DMS114 treated with DMSO at 0.1 percent for 48 hours (cell line): ENCODE measurements at regions not wholly inside any gene's neighbourhood (a gene's known extent, or its start where the extent isn't known, plus 50 kb on each side); places are given as distances from the start of the nearest gene placed in this dataset.

Experiments used
- DNase-seq: peaks from one replicate; lab custom pipeline; 2025; ENCODE audit not compliant: unreplicated experiment; lab: John Stamatoyannopoulos, UW

DNA sequence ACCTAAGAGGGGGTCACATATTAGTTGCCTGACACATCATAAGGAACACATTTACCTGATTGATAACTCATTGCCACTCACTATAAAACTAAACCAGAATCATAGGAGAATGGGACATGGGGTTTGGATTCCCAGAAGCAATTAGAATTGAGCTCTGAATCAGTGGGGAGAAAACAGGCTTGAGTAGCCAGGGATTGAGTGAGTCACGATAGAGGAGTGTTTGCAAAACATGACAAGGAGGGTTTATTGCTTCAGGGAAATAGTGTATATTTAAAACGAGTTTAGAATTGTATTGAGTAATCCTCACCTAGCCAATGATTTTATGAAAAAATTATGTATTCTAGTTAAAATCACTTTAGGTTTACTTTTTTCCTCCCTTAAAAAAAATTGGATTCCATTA is 101.1 kb upstream of the THRB start:
- no peak for DNase-seq

DNA sequence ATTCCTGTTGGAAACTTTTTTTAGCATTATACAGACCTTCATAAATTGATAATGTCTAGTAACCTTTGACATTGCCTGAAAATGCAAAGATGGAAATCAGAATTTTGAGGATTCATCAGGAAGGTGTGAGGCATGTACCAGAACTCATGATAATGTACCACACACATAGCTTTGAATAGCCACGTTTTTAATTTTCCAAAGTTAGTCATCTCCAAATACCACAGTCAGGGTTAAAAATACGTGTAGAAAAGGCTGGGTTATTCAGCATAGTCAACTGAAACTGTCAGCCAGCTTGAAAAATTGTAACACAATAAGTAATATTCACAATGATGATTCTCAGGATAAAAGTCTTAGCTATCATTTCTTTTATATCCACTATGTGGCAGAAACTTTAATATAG is 102.0 kb upstream of the THRB start:
- DNase-seq = no peak

DNA sequence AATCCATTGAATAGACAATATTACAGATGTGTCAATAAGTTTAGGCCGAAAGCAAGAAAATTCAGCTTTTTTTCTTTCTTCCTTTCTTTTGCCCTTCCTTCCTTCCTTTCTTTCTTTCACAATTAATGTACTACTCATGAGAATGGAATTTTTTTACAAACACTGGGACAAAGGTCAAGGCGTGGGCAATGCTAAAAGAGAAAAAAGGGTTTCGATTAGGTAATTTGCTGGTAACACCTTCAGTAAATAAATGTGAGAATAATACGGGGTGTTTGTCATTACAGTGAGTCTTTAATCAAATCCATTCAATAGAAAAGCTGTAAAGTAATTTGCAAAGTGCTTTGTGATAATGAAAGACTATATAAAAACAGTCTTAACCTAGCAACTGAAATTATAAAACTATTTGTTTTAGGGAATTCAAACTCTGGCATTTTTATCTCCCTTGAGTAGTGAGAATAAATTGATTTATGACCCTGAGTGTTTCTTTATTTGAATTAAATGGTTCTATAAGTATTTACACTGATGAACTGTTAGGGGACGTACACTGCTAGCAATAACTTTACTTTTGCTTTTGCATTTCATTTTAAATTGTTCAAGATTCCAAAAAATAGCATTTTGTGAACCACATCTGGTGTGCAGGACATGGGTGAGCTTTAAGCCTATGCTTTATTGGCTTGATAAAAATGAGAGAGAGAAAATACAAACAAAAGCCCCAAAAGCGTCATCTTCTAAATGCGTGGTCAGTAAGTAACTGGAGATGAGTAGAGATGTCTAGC is 104.2 kb upstream of the THRB start:
- no peak for DNase-seq

DNA sequence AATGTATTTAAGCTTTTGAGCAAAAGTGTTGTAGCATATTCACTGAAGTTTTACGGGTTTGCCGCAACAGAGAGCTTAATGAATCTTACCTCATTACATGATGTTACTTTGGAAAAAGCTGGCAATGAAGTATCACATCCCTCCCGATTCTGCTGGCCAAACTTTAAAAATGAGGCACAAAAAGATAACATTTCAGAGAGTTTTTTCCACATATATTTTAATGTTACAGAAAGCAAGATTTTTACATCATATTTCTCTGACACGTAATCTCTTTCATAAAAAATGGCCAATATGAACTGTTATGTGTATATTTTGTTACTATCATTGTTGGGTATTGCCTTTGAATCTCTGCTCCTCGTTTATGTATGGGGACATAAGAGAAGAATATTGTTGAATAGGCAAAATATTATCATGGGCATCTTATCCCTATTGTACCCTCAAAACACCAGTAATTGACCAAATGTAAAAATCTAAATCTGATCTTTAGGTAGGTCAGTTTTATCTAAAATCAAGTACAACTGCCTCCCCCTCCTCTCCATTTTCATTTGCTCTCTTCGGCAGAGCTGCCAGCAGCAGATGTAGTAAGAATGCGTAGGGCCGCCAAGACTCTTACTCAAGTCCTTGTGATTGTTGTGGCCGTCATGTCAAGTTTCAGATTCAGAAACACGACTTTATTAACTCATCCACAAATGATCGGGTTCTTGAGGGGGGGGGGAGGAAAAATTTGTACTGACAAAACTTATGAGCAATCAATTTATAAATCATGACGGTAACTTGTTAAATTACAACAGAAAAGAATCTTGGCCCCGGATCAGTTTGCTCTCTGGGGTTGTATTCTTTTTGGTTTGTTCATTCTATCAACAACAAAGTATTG is 106.7 kb upstream of the THRB start:
- no peak for DNase-seq

DNA sequence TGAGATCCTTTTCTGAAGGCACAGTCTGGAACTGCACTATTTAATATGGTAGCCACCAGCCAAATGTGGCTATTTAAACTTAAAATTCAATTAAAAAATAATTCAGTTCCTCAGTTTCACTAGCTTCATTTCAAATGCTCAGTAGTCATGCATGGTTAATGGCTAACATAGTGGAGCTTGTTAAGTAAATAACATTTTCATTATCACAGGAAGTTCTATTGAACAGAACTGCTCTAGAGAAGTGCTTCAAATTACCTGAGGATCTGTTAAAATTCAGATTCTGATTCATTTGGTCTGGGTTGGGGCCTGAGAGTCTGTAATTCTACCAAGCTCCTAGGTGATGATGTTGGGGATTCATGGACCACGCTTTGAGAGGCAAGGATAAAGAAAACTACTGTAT is 109.6 kb upstream of the THRB start:
- DNase-seq = no peak

DNA sequence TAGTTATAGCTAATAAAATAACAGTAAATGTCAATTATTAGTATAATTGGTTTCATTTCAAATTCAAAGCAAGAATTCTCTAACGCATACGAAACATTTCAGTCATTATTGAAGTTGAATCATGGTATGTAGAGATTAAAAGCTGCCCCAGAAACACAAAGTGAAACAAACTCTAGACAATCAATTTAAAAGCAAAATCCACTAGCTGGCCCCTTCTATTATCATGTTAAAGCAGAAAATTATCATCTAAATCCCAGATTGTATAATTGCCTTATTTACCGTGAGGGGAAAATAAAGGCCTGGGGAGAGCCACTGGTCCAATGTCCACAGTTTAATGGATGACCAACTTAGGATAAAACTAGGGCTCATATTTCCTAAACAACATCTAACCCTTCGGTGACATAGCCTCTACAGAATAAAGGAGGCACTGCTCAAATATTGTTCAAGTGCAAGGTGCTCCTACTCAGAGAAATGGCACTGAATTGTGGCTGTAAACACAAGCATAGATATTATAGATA is 110.9 kb upstream of the THRB start:
- no peak for DNase-seq

DNA sequence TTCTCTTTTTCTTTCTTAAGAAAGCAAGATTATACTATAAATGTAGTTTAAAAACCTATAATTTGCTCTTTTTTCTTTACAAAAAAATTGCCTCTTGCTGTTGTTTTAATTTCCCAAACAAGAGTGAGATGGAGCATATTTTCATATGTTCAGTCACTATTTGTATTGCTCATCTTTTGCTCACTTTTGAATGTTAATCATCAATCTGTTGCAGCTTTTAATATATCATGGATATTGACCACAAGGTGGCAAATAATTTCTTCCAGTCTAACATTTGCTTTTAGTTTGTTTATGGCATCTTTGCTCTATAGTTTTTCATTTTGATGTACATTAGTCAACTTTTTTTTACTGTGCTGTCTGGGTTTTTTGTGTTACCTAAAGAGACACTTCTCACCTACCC is 112.6 kb upstream of the THRB start:
- DNase-seq = no peak

DNA sequence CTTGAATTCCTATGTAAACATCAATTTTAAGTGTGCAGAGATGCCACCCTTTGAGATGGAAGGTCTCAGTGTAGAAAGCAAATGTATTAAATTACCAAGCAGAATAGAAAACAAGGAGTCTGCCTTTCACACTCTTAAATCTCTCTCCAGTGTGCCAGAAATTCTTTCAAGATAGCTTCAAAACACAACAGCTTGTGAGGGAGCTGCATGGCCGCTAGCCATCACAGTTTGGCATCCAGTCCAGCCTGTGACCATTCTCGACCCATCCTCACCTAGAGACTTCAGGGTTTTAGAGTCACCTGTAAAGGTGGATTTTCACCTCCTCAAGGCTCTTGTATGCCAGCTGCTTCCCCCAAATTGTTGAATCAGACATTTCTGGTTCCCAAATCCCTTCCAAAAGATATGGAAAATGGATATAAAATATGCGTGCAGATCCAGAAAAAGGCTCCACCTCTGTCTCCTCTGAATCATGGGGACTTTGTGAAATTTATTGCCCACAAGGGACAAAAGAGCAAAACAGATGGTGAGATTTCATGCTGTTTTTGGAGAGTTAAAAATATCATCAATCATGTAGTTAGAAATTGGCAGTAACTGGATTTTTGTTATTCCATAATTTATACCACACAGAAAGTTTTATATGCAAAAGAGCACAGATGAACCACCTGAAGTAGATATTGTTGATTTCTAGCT is 114.2 kb upstream of the THRB start:
- DNase-seq = no peak

DNA sequence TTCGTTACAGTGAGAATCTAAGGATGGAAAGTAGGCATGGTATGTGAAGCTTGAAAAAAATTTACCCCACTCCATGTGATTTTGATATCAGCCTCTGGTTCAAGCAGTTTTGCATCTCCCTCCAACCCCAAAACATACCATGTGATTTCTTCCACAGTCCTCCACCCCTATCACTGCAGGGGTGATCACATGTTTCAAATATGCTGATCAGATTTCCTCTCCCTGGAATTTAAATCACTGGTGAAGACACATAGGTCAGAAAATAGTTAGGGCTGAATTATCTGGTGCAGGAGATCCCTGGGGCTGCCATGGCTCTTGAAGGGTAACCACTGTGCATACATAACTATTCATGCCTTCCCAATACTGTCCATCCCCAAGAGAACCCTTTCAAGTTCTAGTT is 119.7 kb upstream of the THRB start:
- DNase-seq = no peak

DNA sequence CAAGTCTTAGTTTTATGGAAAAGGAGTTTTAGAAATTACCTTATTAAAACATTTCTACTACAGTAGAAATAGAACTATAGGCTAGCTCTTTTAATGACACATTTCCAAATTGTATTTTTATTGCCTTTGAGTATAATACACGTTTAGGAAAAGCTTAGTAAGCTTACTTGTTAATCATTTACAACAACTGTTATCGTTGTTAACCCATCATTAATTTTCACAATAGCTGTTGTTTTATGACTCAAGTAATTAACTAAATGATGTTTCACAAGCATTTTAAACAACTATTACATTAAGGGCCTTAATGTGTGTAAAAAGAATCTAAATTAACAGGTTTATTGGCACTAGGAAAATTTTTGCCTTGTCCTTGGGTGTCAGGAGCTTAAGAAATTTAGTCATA is 120.5 kb upstream of the THRB start:
- no peak for DNase-seq

DNA sequence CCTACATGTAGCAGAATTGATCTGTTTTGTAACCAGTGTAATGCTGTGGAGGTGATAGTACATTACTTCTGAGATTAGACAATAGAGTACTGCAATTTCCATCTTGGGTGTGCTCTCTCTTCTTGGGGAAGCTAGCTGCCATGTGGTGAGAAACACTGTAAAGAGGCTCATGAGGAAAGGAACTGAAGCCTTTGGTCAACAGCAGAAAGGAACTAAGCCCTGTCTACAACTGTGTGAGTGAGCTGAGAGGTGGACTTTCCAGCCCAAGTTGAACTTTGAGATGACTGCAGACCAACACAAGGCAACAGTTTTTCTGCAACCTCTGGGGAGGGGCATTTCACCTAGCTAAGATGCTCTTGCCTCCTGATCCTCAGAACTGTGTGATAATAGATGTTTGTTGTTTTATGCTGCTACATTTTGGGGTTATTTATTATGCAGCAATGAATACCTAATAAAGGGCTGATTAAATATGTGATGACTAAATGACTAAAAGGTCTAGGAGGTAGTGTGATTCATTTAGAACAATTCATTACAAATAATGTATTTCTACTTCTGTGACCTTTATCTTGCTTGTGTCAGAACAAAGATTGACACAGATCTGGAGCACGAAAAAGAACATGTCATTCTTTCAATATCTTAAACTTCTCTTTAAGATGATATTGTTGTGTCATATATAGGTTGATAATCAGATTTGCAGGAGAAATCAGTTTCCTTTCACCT is 121.6 kb upstream of the THRB start:
- DNase-seq = no peak

DNA sequence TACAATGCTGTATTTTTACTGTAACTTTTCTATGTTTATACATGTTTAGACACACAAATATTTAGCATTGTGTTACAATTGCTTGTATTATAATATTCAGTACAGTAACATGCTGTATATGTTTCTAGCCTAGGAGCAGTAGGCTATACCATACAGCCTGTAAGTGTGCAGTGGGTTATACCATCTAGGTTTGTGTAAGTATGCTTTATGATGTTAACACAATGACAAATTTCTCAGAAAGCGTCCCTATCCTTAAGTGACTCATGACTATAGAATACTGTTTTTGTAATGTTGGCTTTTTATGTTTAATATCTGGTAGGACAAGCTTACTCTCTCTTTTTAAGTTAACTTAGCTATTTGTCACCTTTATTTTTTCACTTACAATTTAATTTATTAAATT is 127.5 kb upstream of the THRB start:
- DNase-seq = no peak

DNA sequence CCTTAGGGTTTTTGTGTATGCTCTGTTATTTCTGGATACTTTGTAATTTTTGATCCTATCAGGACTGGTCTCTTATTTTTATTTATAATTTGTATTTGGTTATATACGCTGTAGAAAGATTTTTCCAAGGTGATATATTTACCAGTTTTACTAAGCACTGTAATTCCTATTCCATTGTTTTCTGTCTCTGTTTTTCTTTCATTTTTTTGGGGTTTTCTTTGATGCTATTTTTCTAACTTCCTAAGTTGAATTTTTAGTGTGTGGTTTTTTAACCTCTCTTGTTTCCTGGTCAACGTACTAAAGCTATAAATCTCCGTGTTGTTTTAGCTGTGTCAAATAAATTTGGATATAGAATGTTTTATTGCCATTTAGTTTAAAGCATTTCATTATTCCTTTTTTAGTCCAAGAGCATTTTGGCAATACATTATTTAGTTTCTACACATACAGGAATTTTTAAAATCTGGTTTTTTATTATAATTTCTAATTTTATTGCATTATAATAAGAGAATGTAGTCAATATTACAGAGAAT is 128.1 kb upstream of the THRB start:
- no peak for DNase-seq

DNA sequence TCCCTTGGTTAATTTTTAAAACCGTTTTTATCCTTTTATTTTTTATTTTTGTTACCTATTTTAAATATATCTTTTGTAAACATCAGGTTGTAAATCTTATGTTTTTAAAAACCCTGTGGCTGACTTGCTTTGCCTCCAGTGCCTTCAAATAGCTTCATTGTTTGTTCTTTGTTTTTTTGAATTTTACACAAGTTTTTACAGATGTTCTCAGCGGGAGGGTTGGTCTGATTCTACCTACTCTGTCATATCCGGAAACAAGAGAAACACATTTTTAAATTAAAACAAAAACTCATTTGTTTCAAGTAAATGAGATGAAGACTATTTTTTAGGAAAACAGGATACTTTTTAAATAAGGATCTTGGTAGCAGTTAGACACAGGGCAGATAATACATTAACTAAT is 129.0 kb upstream of the THRB start:
- no peak for DNase-seq

DNA sequence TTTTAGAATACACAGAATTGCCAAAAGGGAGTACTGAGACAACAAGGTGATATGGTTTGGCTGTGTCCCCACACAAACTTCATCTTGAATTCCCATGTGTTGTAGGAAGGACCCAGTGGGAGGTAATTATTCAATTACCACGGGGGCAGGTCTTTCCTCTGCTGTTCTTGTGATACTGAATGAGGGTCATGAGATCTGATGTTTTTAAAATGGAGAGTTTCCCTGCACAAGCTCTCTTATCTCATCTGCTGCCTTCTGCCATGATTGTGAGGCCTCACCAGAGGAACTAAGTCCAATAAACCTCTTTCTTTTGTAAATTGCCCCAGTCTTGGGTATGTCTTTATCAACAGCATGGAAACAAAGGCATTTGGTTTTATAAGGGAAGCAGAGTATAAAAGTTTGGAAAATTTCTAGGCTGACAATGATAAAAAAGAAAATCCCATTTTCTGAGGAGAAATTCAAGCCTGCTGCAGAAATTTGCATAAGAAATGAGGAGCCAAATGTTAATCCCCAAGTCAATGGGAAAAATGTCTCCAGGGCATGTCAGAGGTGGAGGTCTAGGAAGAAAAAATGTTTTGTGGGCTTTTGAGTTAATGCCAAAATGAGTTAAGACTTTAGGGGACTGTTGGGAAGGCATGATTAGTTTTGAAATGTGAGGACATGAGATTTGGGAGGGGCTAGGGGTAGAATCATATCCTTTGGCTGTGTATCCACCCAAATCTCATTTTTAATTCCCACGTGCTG is 130.5 kb upstream of the THRB start:
- DNase-seq = no peak

DNA sequence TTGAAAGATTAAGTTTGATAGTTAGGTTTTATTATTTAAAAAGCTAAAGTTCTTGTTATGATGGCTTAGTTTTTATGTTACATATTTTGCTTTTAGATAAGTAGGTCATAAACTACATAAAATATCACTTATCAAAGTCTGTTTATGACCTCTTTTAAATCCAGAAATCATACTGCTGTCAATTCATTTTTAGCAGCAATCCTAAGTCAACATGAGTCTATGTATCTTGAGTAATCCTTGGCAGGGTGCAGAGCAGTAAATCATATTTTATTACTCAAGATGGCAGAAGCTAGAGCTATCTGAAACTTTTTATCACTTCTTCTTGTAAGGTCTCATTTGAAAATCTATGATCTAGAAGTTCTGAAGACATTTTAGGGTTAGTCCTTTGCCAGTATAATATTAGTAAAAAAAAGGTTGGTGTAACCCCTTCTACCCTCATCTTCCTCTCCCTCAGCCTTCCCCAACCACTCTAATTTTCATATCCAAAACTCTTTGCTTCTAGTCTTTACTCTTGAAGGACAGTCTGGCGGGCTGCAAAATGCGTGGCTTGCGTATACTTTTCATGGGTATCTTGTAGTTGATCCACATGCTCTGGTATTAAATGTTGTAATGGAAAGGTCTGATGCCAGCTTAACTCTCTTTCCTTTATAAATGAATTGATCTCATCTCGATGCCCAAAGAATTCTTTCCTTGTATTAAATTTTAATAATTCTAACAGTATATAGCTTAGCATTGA is 134.0 kb upstream of the THRB start:
- no peak for DNase-seq

DNA sequence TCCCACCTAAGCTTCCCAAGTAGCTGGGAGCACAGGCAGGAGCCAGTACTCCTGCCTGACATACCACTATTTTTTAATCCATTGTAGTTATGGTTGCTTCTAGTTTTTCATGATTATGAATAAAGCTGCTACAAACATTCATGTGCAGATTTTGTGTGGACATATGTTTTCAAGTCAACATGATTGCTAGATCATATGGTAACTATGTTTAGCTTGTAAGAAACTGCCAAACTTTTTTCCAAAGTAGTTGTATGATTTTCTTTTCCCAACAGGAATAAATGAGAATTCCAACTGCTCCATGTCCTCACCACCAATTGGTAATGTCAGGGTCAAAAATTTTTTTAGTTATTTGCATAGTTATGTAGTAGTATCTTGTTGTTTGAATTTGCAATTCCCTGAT is 136.8 kb upstream of the THRB start:
- no peak for DNase-seq

DNA sequence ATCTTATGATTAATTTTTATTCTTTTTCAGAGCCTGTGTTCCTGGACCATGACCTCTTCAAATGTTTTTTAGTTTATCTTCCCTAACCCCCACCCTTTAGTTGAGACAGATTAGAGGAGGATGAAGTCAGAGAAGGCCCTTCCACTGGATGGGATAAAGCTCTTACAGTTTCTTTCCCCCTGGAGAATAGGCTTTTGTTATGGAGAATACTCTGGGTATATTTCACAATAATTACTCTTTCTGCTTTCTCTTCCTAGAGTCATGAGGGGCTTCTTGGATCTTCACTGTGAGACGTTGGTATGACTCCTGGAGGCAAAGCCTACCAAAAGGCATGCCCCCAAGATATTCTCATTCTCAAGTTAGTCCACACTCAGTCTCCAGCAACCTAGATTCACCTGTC is 144.4 kb upstream of the THRB start:
- DNase-seq = no peak
